Renal cortical epithelial cell (primary cell): ENCODE measurements at regions not wholly inside any gene's neighbourhood (a gene's known extent, or its start where the extent isn't known, plus 50 kb on each side); places are given as distances from the start of the nearest gene placed in this dataset.
"Not testable (repeated sequence)": the region's sequence is repeated elsewhere in the genome, so short reads cannot be mapped to it uniquely, and the experiment has no call there.

Experiments used
- DNase-seq: peaks from one replicate; pipeline ENCODE4 v3.0.0-alpha.2; 2011; ENCODE audit warnings: low read depth

GRCh38 chr7:94104301-94104700 lies 100.1 kb upstream of the BET1 start:
- peak; percentile 89 for DNase-seq

- no peak for DNase-seq
These were observed 105.4 kb upstream of the BET1 start for GRCh38 chr7:94109556-94109955.

GRCh38 chr7:94111009-94111408 lies 106.9 kb upstream of the BET1 start:
- DNase-seq, result no peak

- no peak for DNase-seq
These were observed 111.2 kb upstream of the BET1 start for GRCh38 chr7:94115316-94115715.

- DNase-seq, result no peak
These were observed 119.0 kb upstream of the BET1 start for GRCh38 chr7:94123136-94123535.

- no peak for DNase-seq
These were observed 122.9 kb upstream of the BET1 start for GRCh38 chr7:94127026-94127425.

GRCh38 chr7:94128072-94128471 lies 123.9 kb upstream of the BET1 start:
- no peak for DNase-seq

- peak; percentile 82 for DNase-seq
These were observed 125.4 kb upstream of the BET1 start for GRCh38 chr7:94129443-94130140.

- DNase-seq, result no peak
These were observed 126.6 kb upstream of the BET1 start for GRCh38 chr7:94130716-94131115.

- peak; percentile 87 for DNase-seq
These were observed 129.3 kb upstream of the BET1 start for GRCh38 chr7:94133460-94133859.

GRCh38 chr7:94135180-94135579 lies 131.0 kb upstream of the BET1 start:
- DNase-seq, result peak; percentile 10

GRCh38 chr7:94142281-94142680 lies 138.1 kb upstream of the BET1 start:
- no peak for DNase-seq

- DNase-seq, result no peak
These were observed 141.4 kb upstream of the BET1 start for GRCh38 chr7:94145602-94146001.

- DNase-seq, result no peak
These were observed 142.3 kb upstream of the BET1 start for GRCh38 chr7:94146408-94146807.

GRCh38 chr7:94149789-94150545 lies 145.8 kb upstream of the BET1 start:
- DNase-seq, result no peak

- DNase-seq, result no peak
These were observed 150.0 kb upstream of the BET1 start for GRCh38 chr7:94154182-94154581.

GRCh38 chr7:94154858-94155257 lies 150.7 kb upstream of the BET1 start:
- no peak for DNase-seq

GRCh38 chr7:94157659-94158306 lies 153.6 kb upstream of the BET1 start:
- not testable (repeated sequence) for DNase-seq

GRCh38 chr7:94160719-94161435 lies 156.7 kb upstream of the BET1 start:
- no peak for DNase-seq

- peak; percentile 61 for DNase-seq
These were observed 157.3 kb upstream of the BET1 start for GRCh38 chr7:94161476-94161875.

GRCh38 chr7:94169682-94170081 lies 165.5 kb upstream of the BET1 start:
- no peak for DNase-seq

- DNase-seq, result peak; percentile 13
These were observed 166.7 kb upstream of the BET1 start for GRCh38 chr7:94170836-94171235.
